ENCODE measurements at regions not wholly inside any gene's neighbourhood (a gene's known extent, or its start where the extent isn't known, plus 50 kb on each side); places are given as distances from the start of the nearest gene placed in this dataset.

DNA sequence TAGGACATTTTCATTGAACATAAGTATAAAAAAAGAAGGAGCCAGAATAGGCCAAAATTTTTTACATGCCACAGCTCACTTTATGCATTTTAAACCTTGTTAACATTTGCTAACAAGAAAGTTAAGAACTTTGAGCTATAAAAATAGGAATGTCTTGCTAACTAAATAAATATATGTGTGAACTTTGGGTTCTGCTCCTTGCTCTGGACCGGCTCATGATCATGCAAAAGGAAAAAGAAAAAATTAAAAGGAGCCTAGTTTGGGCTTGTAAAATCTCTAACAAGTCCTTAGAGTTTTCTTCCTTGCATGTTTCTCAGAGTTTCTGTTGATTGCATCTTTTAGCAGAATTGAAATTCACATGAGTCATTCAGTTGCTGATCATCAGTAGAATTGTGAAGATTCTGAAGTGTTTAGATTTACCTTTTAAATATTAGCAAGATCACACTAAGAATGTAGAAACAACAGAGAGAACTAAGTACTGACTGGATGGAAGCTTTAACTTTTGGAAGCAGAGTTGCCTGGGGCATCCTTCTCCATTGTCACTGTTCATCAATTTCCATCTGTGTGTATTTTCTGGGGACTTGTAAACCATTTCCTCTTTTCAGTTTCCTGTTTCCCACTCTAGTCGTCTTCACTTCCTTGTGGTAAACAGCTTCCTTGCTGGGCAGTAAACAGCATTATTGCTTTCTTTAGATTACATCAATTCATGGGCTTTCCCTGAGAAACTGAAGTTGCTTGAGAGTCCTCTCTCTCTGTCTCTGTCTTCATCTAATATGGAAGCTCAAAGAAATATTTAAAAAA lies 458.4 kb upstream of the BTBD3 start:
- no peak overlapping the region for H3K27ac ChIP-seq
- H3K36me3 ChIP-seq (ENCODE audit: insufficient read depth), result no peaks in the 10 kb centered on the region
- TF ChIP-seq, protein P1, sequence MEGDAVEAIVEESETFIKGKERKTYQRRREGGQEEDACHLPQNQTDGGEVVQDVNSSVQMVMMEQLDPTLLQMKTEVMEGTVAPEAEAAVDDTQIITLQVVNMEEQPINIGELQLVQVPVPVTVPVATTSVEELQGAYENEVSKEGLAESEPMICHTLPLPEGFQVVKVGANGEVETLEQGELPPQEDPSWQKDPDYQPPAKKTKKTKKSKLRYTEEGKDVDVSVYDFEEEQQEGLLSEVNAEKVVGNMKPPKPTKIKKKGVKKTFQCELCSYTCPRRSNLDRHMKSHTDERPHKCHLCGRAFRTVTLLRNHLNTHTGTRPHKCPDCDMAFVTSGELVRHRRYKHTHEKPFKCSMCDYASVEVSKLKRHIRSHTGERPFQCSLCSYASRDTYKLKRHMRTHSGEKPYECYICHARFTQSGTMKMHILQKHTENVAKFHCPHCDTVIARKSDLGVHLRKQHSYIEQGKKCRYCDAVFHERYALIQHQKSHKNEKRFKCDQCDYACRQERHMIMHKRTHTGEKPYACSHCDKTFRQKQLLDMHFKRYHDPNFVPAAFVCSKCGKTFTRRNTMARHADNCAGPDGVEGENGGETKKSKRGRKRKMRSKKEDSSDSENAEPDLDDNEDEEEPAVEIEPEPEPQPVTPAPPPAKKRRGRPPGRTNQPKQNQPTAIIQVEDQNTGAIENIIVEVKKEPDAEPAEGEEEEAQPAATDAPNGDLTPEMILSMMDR (conservative IDR thresholded peaks at IDR 0.05; ENCODE audit: low read depth, low read length), result no peak
- H3K4me2 ChIP-seq, result no peak overlapping the region
- H3K4me3 ChIP-seq (IDR thresholded peaks at IDR 0.05; ENCODE audit: insufficient read depth, low read depth, low read length), result no peak overlapping the region
- no peaks in the 10 kb centered on the region for H4K20me1 ChIP-seq (ENCODE audit: insufficient read depth)
- no peak overlapping the region for H3K9ac ChIP-seq
- no peaks in the 10 kb centered on the region for H3K79me2 ChIP-seq (ENCODE audit: insufficient read depth, low read depth)
- H2AFZ ChIP-seq (ENCODE audit: low read depth), result no peak overlapping the region
- no peaks in the 10 kb centered on the region for H3K27me3 ChIP-seq (ENCODE audit: insufficient read depth, low read depth)
- no peaks in the 10 kb centered on the region for H3K4me1 ChIP-seq (ENCODE audit: low read depth, poor library complexity, severe bottlenecking)

DNA sequence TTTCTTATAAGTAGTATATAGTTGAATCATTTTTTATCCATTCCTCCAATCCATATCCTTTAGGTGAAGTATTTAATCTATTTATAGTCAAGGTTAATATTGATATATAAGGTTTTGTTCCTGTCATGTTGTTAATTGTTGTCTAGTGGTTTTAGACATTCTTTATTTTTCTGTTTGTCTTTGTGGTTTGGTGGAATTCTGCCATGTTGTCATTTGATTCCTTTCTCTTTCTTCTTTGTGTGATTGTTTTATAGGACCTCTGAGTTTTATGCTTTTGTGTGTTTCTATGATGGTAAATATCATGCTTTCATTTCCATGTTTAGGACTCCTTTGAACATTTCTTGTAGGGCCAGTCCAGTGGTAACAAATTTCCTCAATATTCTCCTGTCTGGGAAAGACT lies 450.3 kb upstream of the BTBD3 start:
- TF ChIP-seq, protein P1 (conservative IDR thresholded peaks at IDR 0.05; ENCODE audit: low read depth, low read length), result no peak
- H3K4me3 ChIP-seq (IDR thresholded peaks at IDR 0.05; ENCODE audit: insufficient read depth, low read depth, low read length), result no peak overlapping the region
- no peaks in the 10 kb centered on the region for H3K36me3 ChIP-seq (ENCODE audit: insufficient read depth)
- H3K79me2 ChIP-seq (ENCODE audit: insufficient read depth, low read depth), result no peaks in the 10 kb centered on the region
- H3K27ac ChIP-seq, result no peak overlapping the region
- no peak overlapping the region for H3K4me2 ChIP-seq
- H3K9ac ChIP-seq, result no peak overlapping the region
- no peaks in the 10 kb centered on the region for H3K4me1 ChIP-seq (ENCODE audit: low read depth, poor library complexity, severe bottlenecking)
- H2AFZ ChIP-seq (ENCODE audit: low read depth), result no peak overlapping the region
- no peaks in the 10 kb centered on the region for H4K20me1 ChIP-seq (ENCODE audit: insufficient read depth)
- H3K27me3 ChIP-seq (ENCODE audit: insufficient read depth, low read depth), result no peaks in the 10 kb centered on the region

DNA sequence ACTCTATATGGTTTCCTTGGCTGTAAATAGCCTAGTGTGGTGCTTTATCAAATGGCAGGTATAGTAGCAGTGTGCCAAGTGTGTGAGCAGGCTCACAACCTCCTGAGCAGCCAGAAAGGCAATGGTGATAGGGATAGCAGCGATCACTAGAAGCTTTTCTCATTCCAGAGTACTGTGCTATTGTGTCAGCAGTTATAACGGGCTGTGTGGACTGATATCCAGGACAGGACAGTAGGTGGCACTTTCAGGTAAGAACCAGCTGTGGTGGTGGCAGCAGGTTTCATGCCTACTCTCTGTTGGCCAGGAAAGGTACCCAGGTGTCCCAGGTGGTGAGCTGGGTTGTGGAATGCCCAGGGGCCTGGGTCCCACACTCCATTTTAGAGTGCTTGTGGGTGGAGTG lies 448.8 kb upstream of the BTBD3 start:
- H2AFZ ChIP-seq (ENCODE audit: low read depth), result no peak overlapping the region
- no peaks in the 10 kb centered on the region for H3K36me3 ChIP-seq (ENCODE audit: insufficient read depth)
- TF ChIP-seq, protein P1 (conservative IDR thresholded peaks at IDR 0.05; ENCODE audit: low read depth, low read length), result no peak
- H3K9ac ChIP-seq, result no peak overlapping the region
- H3K27me3 ChIP-seq (ENCODE audit: insufficient read depth, low read depth), result no peaks in the 10 kb centered on the region
- no peaks in the 10 kb centered on the region for H4K20me1 ChIP-seq (ENCODE audit: insufficient read depth)
- H3K27ac ChIP-seq, result no peak overlapping the region
- H3K4me3 ChIP-seq (IDR thresholded peaks at IDR 0.05; ENCODE audit: insufficient read depth, low read depth, low read length), result no peak overlapping the region
- H3K4me1 ChIP-seq (ENCODE audit: low read depth, poor library complexity, severe bottlenecking), result no peaks in the 10 kb centered on the region
- H3K79me2 ChIP-seq (ENCODE audit: insufficient read depth, low read depth), result no peaks in the 10 kb centered on the region
- H3K4me2 ChIP-seq, result no peak overlapping the region

DNA sequence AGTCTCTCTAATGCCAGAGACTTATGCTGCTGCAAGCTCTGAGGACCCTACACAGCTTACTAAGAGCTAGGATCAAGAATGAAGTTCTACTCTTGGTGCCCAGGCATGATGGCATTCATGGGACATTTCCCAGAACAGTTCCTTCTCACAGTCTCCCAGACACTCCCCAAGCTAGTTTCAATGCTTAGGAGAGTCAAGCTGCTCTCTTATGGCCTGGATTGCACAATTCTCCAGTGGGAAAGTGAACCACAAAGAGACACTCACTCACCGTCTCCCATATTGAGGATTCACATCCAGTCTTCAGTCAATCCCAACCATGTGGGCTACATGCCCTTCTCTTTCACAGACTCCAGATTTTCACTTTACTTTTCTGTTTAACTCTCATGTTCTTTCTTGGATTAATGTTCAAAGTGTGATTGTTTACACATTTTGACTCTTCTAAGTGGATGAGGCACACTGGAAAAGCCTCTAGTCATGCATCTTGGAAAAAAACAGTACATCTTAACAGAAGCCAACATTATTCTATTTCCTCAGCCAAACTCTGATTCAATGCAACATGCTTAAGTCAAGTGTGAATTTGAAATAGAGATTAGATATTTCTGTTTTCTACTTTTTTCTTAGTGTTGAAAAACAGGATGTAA lies 447.8 kb upstream of the BTBD3 start:
- H3K27me3 ChIP-seq (ENCODE audit: insufficient read depth, low read depth), result no peaks in the 10 kb centered on the region
- H3K4me2 ChIP-seq, result no peak overlapping the region
- TF ChIP-seq, protein P1 (conservative IDR thresholded peaks at IDR 0.05; ENCODE audit: low read depth, low read length), result no peak

More for the DNA sequence above, 447.8 kb upstream of the BTBD3 start:
- Histone ChIP-seq H3K9ac (no peak overlapping the region), H3K79me2 (ENCODE audit: insufficient read depth, low read depth) (no peaks in the 10 kb centered on the region), H3K27ac (no peak overlapping the region), H3K4me3 (IDR thresholded peaks at IDR 0.05; ENCODE audit: insufficient read depth, low read depth, low read length) (no peak overlapping the region), H4K20me1 (ENCODE audit: insufficient read depth) (no peaks in the 10 kb centered on the region), H3K36me3 (ENCODE audit: insufficient read depth) (no peaks in the 10 kb centered on the region), H2AFZ (ENCODE audit: low read depth) (no peak overlapping the region), H3K4me1 (ENCODE audit: low read depth, poor library complexity, severe bottlenecking) (no peaks in the 10 kb centered on the region)

Data from KMS-11 (cell line).